GM12878 (cell line): ENCODE measurements at regions not wholly inside any gene's neighbourhood (a gene's known extent, or its start where the extent isn't known, plus 50 kb on each side); places are given as distances from the start of the nearest gene placed in this dataset.

Experiments
- ATAC-seq: fragments of 200-7000 bp; cut with Tn5 transposase; 3 replicates; pipeline ENCODE4 v1.9.1; 2020; ENCODE audit warnings: mild to moderate bottlenecking, moderate library complexity
- BruUV-seq: library from RNA; stranded (reverse); fragments of 400-500 nt; replicated peaks from 2 replicates; lab custom pipeline; 2021; lab: Mats Ljungman, UMichigan
- CTCF ChIA-PET: fragments of 300-600 bp; sonication (Branson Sonifier 250); formaldehyde crosslinking; extraction: SDS; loops from one replicate; lab custom pipeline; 2021; ENCODE audit warnings: inconsistent platforms; lab: Yijun Ruan, JAX
- POLR2A ChIA-PET: fragments of 350-600 bp; formaldehyde crosslinking; extraction: SDS; loops from one replicate; lab custom pipeline; 2021; ENCODE audit warnings: inconsistent platforms; lab: Charles Lee
- RAD21 ChIA-PET: fragments of 300-600 bp; sonication (Branson Sonifier 250); formaldehyde crosslinking; loops from one replicate; lab custom pipeline; 2023; ENCODE audit warnings: antibody characterized with exemption; ENCODE audit not compliant: unreplicated experiment; lab: Charles Lee
- SMC1A ChIA-PET: fragments of 300-600 bp; sonication (Branson Sonifier 250); formaldehyde crosslinking; loops from one replicate; lab custom pipeline; 2023; ENCODE audit not compliant: unreplicated experiment, uncharacterized antibody; lab: Charles Lee
- DNase-seq: peaks from one replicate; pipeline ENCODE4 v3.0.0-alpha.2; 2011; ENCODE audit warnings: low read depth, low spot score
- FAIRE-seq: peaks from 3 replicates; lab custom pipeline; 2011; peaks lifted over from hg19 to GRCh38; lab: Jason Lieb, UNC
- H2AFZ ChIP-seq: 2 replicates; pipeline ENCODE4 v1.6.0; 2011; ENCODE audit warnings: low read depth, low read length, control low read depth; ENCODE audit not compliant: control insufficient read depth
- H3K27ac ChIP-seq: 2 replicates; pipeline ENCODE4 v1.5.1; 2011; ENCODE audit warnings: control low read depth; ENCODE audit not compliant: control insufficient read depth, insufficient read depth
- H3K27me3 ChIP-seq, 2 experiments: replicated peaks in 1 of 2; 2 replicates each; pipeline versions ENCODE4 v1.6.0 to v1.6.1; 2011; ENCODE audit warnings: low read length in 1 of 2; ENCODE audit not compliant: control insufficient read depth in 2 of 2, insufficient read depth in 2 of 2
- H3K36me3 ChIP-seq, 2 experiments: 2 replicates each; pipeline ENCODE4 v1.5.1; 2011; ENCODE audit warnings: low read length in 1 of 2; ENCODE audit not compliant: control insufficient read depth in 2 of 2, insufficient read depth in 2 of 2
- H3K4me1 ChIP-seq: 2 replicates; pipeline ENCODE4 v1.6.1; 2011; ENCODE audit warnings: mild to moderate bottlenecking, low read length, moderate library complexity, mixed read lengths; ENCODE audit not compliant: control insufficient read depth, insufficient read depth
- H3K4me2 ChIP-seq: 2 replicates; pipeline ENCODE4 v1.6.0; 2011; ENCODE audit warnings: control low read depth; ENCODE audit not compliant: control insufficient read depth, insufficient read depth
- H3K4me3 ChIP-seq: fragments of 200-600 bp; sonication (generic); 2 replicates; pipeline ENCODE4 v1.5.1; 2016
- H3K79me2 ChIP-seq: 2 replicates; pipeline ENCODE4 v1.6.0; 2011; ENCODE audit warnings: low read length; ENCODE audit not compliant: control insufficient read depth, insufficient read depth
- H3K9ac ChIP-seq: 2 replicates; pipeline ENCODE4 v1.8.0; 2011; ENCODE audit warnings: low read length, control low read depth, mixed read lengths; ENCODE audit not compliant: control insufficient read depth, insufficient read depth
- H3K9me3 ChIP-seq: replicated peaks from 3 replicates; pipeline ENCODE4 v1.5.1; 2011; ENCODE audit warnings: mild to moderate bottlenecking, low read length; ENCODE audit not compliant: control insufficient read depth, insufficient read depth
- H4K20me1 ChIP-seq: 2 replicates; pipeline ENCODE4 v1.6.0; 2011; ENCODE audit not compliant: control insufficient read depth, insufficient read depth
- BRCA1 ChIP-seq: IDR thresholded peaks from 2 replicates; pipeline ENCODE4 v1.6.1; 2011; ENCODE audit warnings: low read depth, low read length, improper control_type of control experiment
- CEBPB ChIP-seq, 2 experiments: fragments of 150-350 bp in 1 of 2; IDR thresholded peaks; 2 replicates each; pipeline ENCODE4 v1.6.1; 2012 to 2014; ENCODE audit warnings: low read depth in 2 of 2, low read length in 2 of 2, borderline replicate concordance in 1 of 2, inconsistent platforms in 1 of 2
- GATAD2B ChIP-seq: fragments of 450-650 bp; conservative IDR thresholded peaks from 2 replicates; pipeline ENCODE4 v1.6.1; 2017; ENCODE audit warnings: low read depth, mild to moderate bottlenecking, moderate library complexity
- HCFC1 ChIP-seq: fragments of 150-350 bp; IDR thresholded peaks from 2 replicates; pipeline ENCODE4 v1.6.1; 2014; ENCODE audit warnings: low read length
- HDAC2 ChIP-seq: fragments of 200-600 bp; sonication (generic); IDR thresholded peaks from 2 replicates; pipeline ENCODE4 v1.6.1; 2017
- KDM1A ChIP-seq: fragments of 200-600 bp; sonication (generic); IDR thresholded peaks from 2 replicates; pipeline ENCODE4 v1.6.1; 2016; ENCODE audit warnings: borderline replicate concordance
- POLR2AphosphoS2 ChIP-seq: IDR thresholded peaks from 2 replicates; pipeline ENCODE4 v1.6.1; 2011; ENCODE audit warnings: low read depth, mild to moderate bottlenecking, low read length, improper control_type of control experiment, moderate library complexity
- RELA ChIP-seq: fragments of 450-650 bp; IDR thresholded peaks from 2 replicates; pipeline ENCODE4 v1.8.0; 2014; ENCODE audit warnings: borderline replicate concordance; ENCODE audit not compliant: partially characterized antibody
- WGBS: methylation state at CpG from one replicate; pipeline ENCODE4 v1.1.6; 2016; ENCODE audit warnings: low lambda C conversion rate; ENCODE audit not compliant: insufficient replicate concordance, insufficient coverage; ENCODE audit errors: missing lambda C conversion rate; 5-methylcytosine and 5-hydroxymethylcytosine counted together
- in situ Hi-C: fragments of 300-500 bp; cut with MboI; formaldehyde crosslinking; loops from 9 replicates; pipeline ENCODE4 v1.14.3; 2018; ENCODE audit warnings: mixed read lengths
- intact Hi-C: fragments of 100-400 bp; cut with micrococcal nuclease; formaldehyde crosslinking; loops from one replicate; pipeline ENCODE4 v1.14.2; 2022; ENCODE audit not compliant: unreplicated experiment
- TF ChIP-seq, protein P1 (sequence below): fragments of 450-650 bp; IDR thresholded peaks from 2 replicates; pipeline ENCODE4 v1.6.1; 2017; ENCODE audit warnings: mild to moderate bottlenecking
- TF ChIP-seq, protein P2 (sequence below): fragments of 450-650 bp; IDR thresholded peaks from 2 replicates; pipeline ENCODE4 v1.6.1; 2016; ENCODE audit warnings: mild to moderate bottlenecking
- TF ChIP-seq, protein P3 (sequence below), 3 experiments: IDR thresholded peaks in 2 of 3; conservative IDR thresholded peaks in 1 of 3; 2 replicates each; pipeline ENCODE4 v1.5.1; 2011; ENCODE audit warnings: low read depth in 3 of 3, low read length in 3 of 3, mild to moderate bottlenecking in 3 of 3, control low read depth in 2 of 3, moderate library complexity in 2 of 3, inconsistent platforms in 1 of 3, mixed read lengths in 1 of 3; ENCODE audit not compliant: control insufficient read depth in 2 of 3, insufficient read depth in 1 of 3; ENCODE audit errors: extremely low read depth in 1 of 3

DNA sequence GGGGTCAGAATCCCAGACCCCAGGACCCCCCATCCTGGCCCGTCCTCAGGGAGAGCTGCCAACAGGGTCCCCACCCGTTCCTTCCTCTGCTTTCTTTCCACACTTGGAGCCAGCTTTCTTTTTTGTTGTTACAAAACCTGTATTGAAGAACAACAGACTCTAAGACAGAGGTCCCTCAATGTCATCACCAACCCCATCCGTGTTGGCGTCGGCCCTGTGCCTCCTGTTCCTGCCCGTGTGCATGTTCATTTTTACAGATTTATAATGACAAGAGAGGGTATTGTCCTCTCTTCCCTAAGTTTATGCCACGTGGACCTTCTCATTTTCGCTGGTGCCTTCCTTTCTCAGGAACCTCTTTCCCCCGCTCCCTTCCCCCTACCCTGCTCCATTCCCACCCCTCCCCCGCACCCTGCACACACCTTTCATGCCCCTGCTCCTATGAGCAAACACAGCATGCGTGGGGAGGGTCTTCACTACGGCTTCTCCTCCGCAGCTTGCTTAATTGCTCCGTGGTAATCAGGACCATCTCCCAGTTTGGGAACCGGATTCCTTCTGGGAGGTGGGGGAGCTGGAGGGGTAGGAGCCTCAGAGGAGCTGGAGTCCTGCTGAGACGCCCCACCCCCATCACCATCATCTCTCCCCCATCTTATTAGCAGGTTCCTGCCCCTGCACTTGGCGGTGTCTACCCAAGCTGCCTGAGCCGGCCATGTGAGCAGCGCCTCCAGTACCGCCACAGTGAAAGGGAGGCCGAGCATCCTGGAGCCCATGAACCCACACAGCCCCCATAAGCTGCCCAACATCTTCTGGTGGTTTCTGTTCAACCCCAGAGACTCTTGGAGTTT lies 88.0 kb upstream of the INSIG1 start:
- Histone ChIP-seq H3K4me3 (no peak overlapping the region), H3K9ac (no peak overlapping the region), H3K36me3 (no peaks in the 10 kb centered on the region), H3K27ac (no peak overlapping the region), H3K79me2 (no peaks in the 10 kb centered on the region), H4K20me1 (no peaks in the 10 kb centered on the region), H2AFZ (no peak overlapping the region), H3K4me2 (no peak overlapping the region), H3K27me3 (no peaks in the 10 kb centered on the region), H3K4me1 (peaks cover 12% of the 10 kb centered on the region), H3K9me3 (no peaks in the 10 kb centered on the region)
- TF ChIP-seq KDM1A, result no peak
- TF ChIP-seq, protein P1, sequence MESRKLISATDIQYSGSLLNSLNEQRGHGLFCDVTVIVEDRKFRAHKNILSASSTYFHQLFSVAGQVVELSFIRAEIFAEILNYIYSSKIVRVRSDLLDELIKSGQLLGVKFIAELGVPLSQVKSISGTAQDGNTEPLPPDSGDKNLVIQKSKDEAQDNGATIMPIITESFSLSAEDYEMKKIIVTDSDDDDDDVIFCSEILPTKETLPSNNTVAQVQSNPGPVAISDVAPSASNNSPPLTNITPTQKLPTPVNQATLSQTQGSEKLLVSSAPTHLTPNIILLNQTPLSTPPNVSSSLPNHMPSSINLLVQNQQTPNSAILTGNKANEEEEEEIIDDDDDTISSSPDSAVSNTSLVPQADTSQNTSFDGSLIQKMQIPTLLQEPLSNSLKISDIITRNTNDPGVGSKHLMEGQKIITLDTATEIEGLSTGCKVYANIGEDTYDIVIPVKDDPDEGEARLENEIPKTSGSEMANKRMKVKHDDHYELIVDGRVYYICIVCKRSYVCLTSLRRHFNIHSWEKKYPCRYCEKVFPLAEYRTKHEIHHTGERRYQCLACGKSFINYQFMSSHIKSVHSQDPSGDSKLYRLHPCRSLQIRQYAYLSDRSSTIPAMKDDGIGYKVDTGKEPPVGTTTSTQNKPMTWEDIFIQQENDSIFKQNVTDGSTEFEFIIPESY, result peak; percentile 86; the same call in 1 of the 2 replicates
- ATAC-seq (no peak), FAIRE-seq (no peak), DNase-seq (no peak)
- ChIA-PET POLR2A (no interaction called here), SMC1A (no interaction called here), CTCF (interaction anchor here (0.6 kb wide), 1 partner anchor 95 kb away, joined by 3 read pairs; no protein-coding TSS in a partner anchor), RAD21 (no interaction called here)
- WGBS, result 90% methylated on average over 17 of the region's 21 CpGs
- BruUV-seq, result no TSS peak
- intact Hi-C loops (loop anchor here (5.0 to 10.0 kb wide), 8 partner anchors 73 to 545 kb away; partner anchors contain the start of genes PAXIP1 and RBM33), in situ Hi-C loops (loop anchor here (10.0 kb wide), 2 partner anchors 85 to 545 kb away; partner anchors contain the start of gene INSIG1)

GRCh38 chr7:155210356-155210755 lies 87.3 kb upstream of the INSIG1 start:
- no peak for DNase-seq
- Histone ChIP-seq H3K4me2 (no peak overlapping the region), H3K27me3 (no peaks in the 10 kb centered on the region), H3K27ac (no peak overlapping the region), H3K4me3 (no peak overlapping the region), H3K4me1 (peaks cover 8% of the 10 kb centered on the region), H4K20me1 (no peaks in the 10 kb centered on the region), H3K9me3 (no peaks in the 10 kb centered on the region), H3K36me3 (no peaks in the 10 kb centered on the region), H2AFZ (no peak overlapping the region), H3K79me2 (no peaks in the 10 kb centered on the region), H3K9ac (no peak overlapping the region)
- BruUV-seq, result no TSS peak
- in situ Hi-C loops (no loop called here), intact Hi-C loops (no loop called here)
- 39% methylated on average over 7 of the region's 7 CpGs for WGBS
- ChIA-PET POLR2A (no interaction called here), CTCF (no interaction called here), SMC1A (no interaction called here), RAD21 (no interaction called here)
- FAIRE-seq, result no peak
- no peak for ATAC-seq
- TF ChIP-seq, protein P2, sequence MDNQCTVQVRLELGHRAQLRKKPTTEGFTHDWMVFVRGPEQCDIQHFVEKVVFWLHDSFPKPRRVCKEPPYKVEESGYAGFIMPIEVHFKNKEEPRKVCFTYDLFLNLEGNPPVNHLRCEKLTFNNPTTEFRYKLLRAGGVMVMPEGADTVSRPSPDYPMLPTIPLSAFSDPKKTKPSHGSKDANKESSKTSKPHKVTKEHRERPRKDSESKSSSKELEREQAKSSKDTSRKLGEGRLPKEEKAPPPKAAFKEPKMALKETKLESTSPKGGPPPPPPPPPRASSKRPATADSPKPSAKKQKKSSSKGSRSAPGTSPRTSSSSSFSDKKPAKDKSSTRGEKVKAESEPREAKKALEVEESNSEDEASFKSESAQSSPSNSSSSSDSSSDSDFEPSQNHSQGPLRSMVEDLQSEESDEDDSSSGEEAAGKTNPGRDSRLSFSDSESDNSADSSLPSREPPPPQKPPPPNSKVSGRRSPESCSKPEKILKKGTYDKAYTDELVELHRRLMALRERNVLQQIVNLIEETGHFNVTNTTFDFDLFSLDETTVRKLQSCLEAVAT, result no peak
- TF ChIP-seq HDAC2 (no peak), BRCA1 (no peak), POLR2AphosphoS2 (no peak), HCFC1 (no peak), RELA (no peak), CEBPB (IDR thresholded peaks at IDR 0.05; ENCODE audit: borderline replicate concordance in 1 of 2, low read depth in 2 of 2, low read length in 2 of 2) (no peak), GATAD2B (no peak)
- TF ChIP-seq, protein P3, sequence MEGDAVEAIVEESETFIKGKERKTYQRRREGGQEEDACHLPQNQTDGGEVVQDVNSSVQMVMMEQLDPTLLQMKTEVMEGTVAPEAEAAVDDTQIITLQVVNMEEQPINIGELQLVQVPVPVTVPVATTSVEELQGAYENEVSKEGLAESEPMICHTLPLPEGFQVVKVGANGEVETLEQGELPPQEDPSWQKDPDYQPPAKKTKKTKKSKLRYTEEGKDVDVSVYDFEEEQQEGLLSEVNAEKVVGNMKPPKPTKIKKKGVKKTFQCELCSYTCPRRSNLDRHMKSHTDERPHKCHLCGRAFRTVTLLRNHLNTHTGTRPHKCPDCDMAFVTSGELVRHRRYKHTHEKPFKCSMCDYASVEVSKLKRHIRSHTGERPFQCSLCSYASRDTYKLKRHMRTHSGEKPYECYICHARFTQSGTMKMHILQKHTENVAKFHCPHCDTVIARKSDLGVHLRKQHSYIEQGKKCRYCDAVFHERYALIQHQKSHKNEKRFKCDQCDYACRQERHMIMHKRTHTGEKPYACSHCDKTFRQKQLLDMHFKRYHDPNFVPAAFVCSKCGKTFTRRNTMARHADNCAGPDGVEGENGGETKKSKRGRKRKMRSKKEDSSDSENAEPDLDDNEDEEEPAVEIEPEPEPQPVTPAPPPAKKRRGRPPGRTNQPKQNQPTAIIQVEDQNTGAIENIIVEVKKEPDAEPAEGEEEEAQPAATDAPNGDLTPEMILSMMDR (IDR thresholded peaks at IDR 0.05 in 2 of 3, conservative IDR thresholded peaks at IDR 0.05 in 1 of 3; ENCODE audit: control insufficient read depth in 2 of 3, extremely low read depth in 1 of 3, insufficient read depth in 1 of 3, low read depth in 3 of 3, low read length in 3 of 3), result no peak
